K562 (cell line): ENCODE measurements at regions not wholly inside any gene's neighbourhood (a gene's known extent, or its start where the extent isn't known, plus 50 kb on each side); places are given as distances from the start of the nearest gene placed in this dataset.

Source experiments
- FOXK2 ChIP-seq, 2 experiments: fragments of 450-650 bp; IDR thresholded peaks in 1 of 2; conservative IDR thresholded peaks in 1 of 2; 2 replicates each; pipeline ENCODE4 v1.6.1; 2016; ENCODE audit warnings: low read depth in 2 of 2, mild to moderate bottlenecking in 1 of 2
- MXI1 ChIP-seq: IDR thresholded peaks from 2 replicates; pipeline ENCODE4 v1.6.1; 2011; ENCODE audit warnings: low read depth, mild to moderate bottlenecking, improper control_type of control experiment, low read length
- MYNN ChIP-seq, 2 experiments: sonication (generic); formaldehyde crosslinking in 1 of 2; IDR thresholded peaks; 2 replicates each; pipeline versions ENCODE4 v1.5.0 to v1.6.1; 2016 to 2020; ENCODE audit warnings: antibody characterized with exemption in 1 of 2, missing genetic modification reagents in 1 of 2
- PTTG1 ChIP-seq: fragments of 450-650 bp; IDR thresholded peaks from 2 replicates; pipeline ENCODE4 v1.6.1; 2016; ENCODE audit warnings: low read depth, mild to moderate bottlenecking, missing genetic modification characterization, missing compliant biosample characterization
- RBM25 ChIP-seq: fragments of 200-400 bp; formaldehyde crosslinking; IDR thresholded peaks from 2 replicates; pipeline ENCODE4 v1.6.1; 2018; ENCODE audit warnings: low read length, low read depth, moderate library complexity; ENCODE audit not compliant: severe bottlenecking
- ZBTB26 ChIP-seq: fragments of 450-650 bp; formaldehyde crosslinking; IDR thresholded peaks from 2 replicates; pipeline ENCODE4 v1.4.0; 2022; ENCODE audit warnings: missing genetic modification characterization

GRCh38 chr2:12044857-12045256 is 298.4 kb downstream of the LPIN1 start:
- TF ChIP-seq MXI1 (no peak), PTTG1 (tag) (no peak), MYNN (IDR thresholded peaks at IDR 0.05) (no peak), MYNN (CRISPR knock-in tag; IDR thresholded peaks at IDR 0.05) (no peak), RBM25 (no peak), FOXK2 (conservative IDR thresholded peaks at IDR 0.05 in 1 of 2, IDR thresholded peaks at IDR 0.05 in 1 of 2; ENCODE audit: low read depth in 2 of 2) (no peak), ZBTB26 (CRISPR knock-in tag) (no peak)
